Lower leg skin (tissue), 3 donors: ENCODE measurements at regions not wholly inside any gene's neighbourhood (a gene's known extent, or its start where the extent isn't known, plus 50 kb on each side); places are given as distances from the start of the nearest gene placed in this dataset.

ENCODE experiments used
- POLR2A ChIP-seq, 2 donors: fragments of 450-650 bp; IDR thresholded peaks; one replicate each; pipeline ENCODE4 v1.6.1; 2016 to 2017; ENCODE audit warnings: antibody characterized with exemption in 2 of 2, mild to moderate bottlenecking in 1 of 2, moderate library complexity in 1 of 2
- TF ChIP-seq, protein P1 (sequence below), 3 donors: fragments of 450-650 bp; IDR thresholded peaks; one replicate each; pipeline ENCODE4 v1.5.1; 2016; ENCODE audit warnings: antibody characterized with exemption in 3 of 3, mild to moderate bottlenecking in 3 of 3, moderate library complexity in 2 of 3

DNA sequence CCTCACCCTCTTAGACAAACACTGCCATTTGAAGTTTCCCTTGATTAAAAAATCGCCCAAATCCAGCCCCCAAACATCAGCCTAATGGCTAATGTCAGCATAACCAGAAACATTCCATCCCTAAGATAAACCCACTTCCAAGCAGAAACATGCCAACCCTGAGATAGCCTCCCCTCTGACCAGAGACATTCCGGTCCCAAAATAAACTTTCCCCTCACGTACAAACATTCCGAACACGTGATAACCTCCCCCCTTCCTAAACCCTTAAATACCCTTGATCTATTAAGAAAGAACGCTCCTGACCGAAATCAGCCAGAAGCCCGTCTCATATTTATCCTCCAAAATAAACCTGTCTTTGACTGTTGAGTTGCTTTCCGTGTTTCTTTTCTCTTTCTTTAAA, 237.2 kb downstream of the ASMT start:
- TF ChIP-seq, protein P1, sequence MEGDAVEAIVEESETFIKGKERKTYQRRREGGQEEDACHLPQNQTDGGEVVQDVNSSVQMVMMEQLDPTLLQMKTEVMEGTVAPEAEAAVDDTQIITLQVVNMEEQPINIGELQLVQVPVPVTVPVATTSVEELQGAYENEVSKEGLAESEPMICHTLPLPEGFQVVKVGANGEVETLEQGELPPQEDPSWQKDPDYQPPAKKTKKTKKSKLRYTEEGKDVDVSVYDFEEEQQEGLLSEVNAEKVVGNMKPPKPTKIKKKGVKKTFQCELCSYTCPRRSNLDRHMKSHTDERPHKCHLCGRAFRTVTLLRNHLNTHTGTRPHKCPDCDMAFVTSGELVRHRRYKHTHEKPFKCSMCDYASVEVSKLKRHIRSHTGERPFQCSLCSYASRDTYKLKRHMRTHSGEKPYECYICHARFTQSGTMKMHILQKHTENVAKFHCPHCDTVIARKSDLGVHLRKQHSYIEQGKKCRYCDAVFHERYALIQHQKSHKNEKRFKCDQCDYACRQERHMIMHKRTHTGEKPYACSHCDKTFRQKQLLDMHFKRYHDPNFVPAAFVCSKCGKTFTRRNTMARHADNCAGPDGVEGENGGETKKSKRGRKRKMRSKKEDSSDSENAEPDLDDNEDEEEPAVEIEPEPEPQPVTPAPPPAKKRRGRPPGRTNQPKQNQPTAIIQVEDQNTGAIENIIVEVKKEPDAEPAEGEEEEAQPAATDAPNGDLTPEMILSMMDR (IDR thresholded peaks at IDR 0.05), result no peak
- TF ChIP-seq POLR2A (IDR thresholded peaks at IDR 0.05), result no peak
